T-helper 17 cell (primary cell): ENCODE measurements at regions not wholly inside any gene's neighbourhood (a gene's known extent, or its start where the extent isn't known, plus 50 kb on each side); places are given as distances from the start of the nearest gene placed in this dataset.

ENCODE experiments used
- ATAC-seq: fragments of 150-1000 bp; cut with Tn5 transposase; 2 replicates; pipeline ENCODE4 v1.10.0; 2021; ENCODE audit warnings: mild to moderate bottlenecking, moderate library complexity
- DNase-seq, 3 donors: peaks; one replicate each; pipeline versions ENCODE4 v3.0.0 to v3.0.0-alpha.2; 2020 to 2021
- H3K9me3 ChIP-seq: one replicate; pipeline ENCODE4 v1.7.0; 2013; ENCODE audit warnings: low read length, mild to moderate bottlenecking; ENCODE audit not compliant: control insufficient read depth, poor library complexity, severe bottlenecking
- H3K27ac Mint-ChIP-seq: one replicate; pipeline ENCODE4 v1.8.0; 2022; ENCODE audit warnings: mild to moderate bottlenecking, moderate library complexity, mixed read lengths
- H3K27me3 Mint-ChIP-seq: one replicate; pipeline ENCODE4 v1.8.0; 2022; ENCODE audit warnings: mixed read lengths
- H3K36me3 Mint-ChIP-seq: one replicate; pipeline ENCODE4 v1.8.0; 2022; ENCODE audit warnings: low read depth, mixed read lengths
- H3K4me1 Mint-ChIP-seq: one replicate; pipeline ENCODE4 v1.8.0; 2022; ENCODE audit warnings: mild to moderate bottlenecking, mixed read lengths
- H3K4me3 Mint-ChIP-seq: one replicate; pipeline ENCODE4 v1.8.0; 2022; ENCODE audit warnings: mild to moderate bottlenecking, moderate library complexity, mixed read lengths

GRCh38 chr5:108432024-108432423, 50.1 kb upstream of the FBXL17 start:
- ATAC-seq, result no peak
- no peak overlapping the region for H3K4me3 Mint-ChIP-seq
- peaks cover 30% of the 10 kb centered on the region for H3K27me3 Mint-ChIP-seq
- H3K9me3 ChIP-seq, result no peaks in the 10 kb centered on the region
- DNase-seq, result no peak
- H3K27ac Mint-ChIP-seq, result no peak overlapping the region
- H3K4me1 Mint-ChIP-seq, result no peaks in the 10 kb centered on the region
- peaks cover 6% of the 10 kb centered on the region for H3K36me3 Mint-ChIP-seq
